ENCODE measurements at regions not wholly inside any gene's neighbourhood (a gene's known extent, or its start where the extent isn't known, plus 50 kb on each side); places are given as distances from the start of the nearest gene placed in this dataset.
"Not testable (repeated sequence)": the region's sequence is repeated elsewhere in the genome, so short reads cannot be mapped to it uniquely, and the experiment has no call there.

GRCh38 chr7:37549076-37549931, 100.6 kb upstream of the ELMO1 start:
- ATAC-seq (ENCODE audit: low read depth in 2 of 2) (no peak), DNase-seq (no peak)
- no peak overlapping the region for H3K27ac ChIP-seq (ENCODE audit: insufficient read depth, low read length, poor library complexity, severe bottlenecking)
- H3K9me3 ChIP-seq (ENCODE audit: control insufficient read depth in 2 of 2, low read length in 2 of 2): no peaks in the 10 kb centered on the region
- no peaks in the 10 kb centered on the region for H3K36me3 Mint-ChIP-seq
- H3K4me3 Mint-ChIP-seq: no peak overlapping the region
- H3K9me3 Mint-ChIP-seq: peaks cover 0 to 2% (median 0%) of the 10 kb centered on the region in 7 donors
- H3K4me1 ChIP-seq (ENCODE audit: control insufficient read depth, insufficient read depth, low read length, poor library complexity, severe bottlenecking): no peaks in the 10 kb centered on the region
- peaks cover 13% of the 10 kb centered on the region for H3K27me3 Mint-ChIP-seq
- H3K4me1 Mint-ChIP-seq: no peaks in the 10 kb centered on the region
- H3K27ac Mint-ChIP-seq: no peak overlapping the region
- H3K36me3 ChIP-seq (ENCODE audit: control insufficient read depth, insufficient read depth, low read length): no peaks in the 10 kb centered on the region
- no peak overlapping the region for H3K4me3 ChIP-seq (ENCODE audit: low read depth, low read length)
- no peaks in the 10 kb centered on the region for H3K27me3 ChIP-seq (ENCODE audit: control insufficient read depth, insufficient read depth, low read length)

- H3K4me3 ChIP-seq (ENCODE audit: low read depth, low read length): no peak overlapping the region
- peaks cover 13% of the 10 kb centered on the region for H3K27me3 Mint-ChIP-seq
- no peak overlapping the region for H3K27ac ChIP-seq (ENCODE audit: insufficient read depth, low read length, poor library complexity, severe bottlenecking)
- no peak for ATAC-seq (ENCODE audit: low read depth in 2 of 2)
- no peak for DNase-seq
- peaks cover 0 to 2% (median 0%) of the 10 kb centered on the region in 7 donors for H3K9me3 Mint-ChIP-seq
- H3K4me1 ChIP-seq (ENCODE audit: control insufficient read depth, insufficient read depth, low read length, poor library complexity, severe bottlenecking): no peaks in the 10 kb centered on the region
- H3K27me3 ChIP-seq (ENCODE audit: control insufficient read depth, insufficient read depth, low read length): no peaks in the 10 kb centered on the region
- H3K36me3 ChIP-seq (ENCODE audit: control insufficient read depth, insufficient read depth, low read length): no peaks in the 10 kb centered on the region
- H3K4me3 Mint-ChIP-seq: no peak overlapping the region
- no peaks in the 10 kb centered on the region for H3K36me3 Mint-ChIP-seq
- H3K4me1 Mint-ChIP-seq: no peaks in the 10 kb centered on the region
- H3K9me3 ChIP-seq (ENCODE audit: control insufficient read depth in 2 of 2, low read length in 2 of 2): no peaks in the 10 kb centered on the region
- H3K27ac Mint-ChIP-seq: no peak overlapping the region
Observed at GRCh38 chr7:37550426-37550825, 101.8 kb upstream of the ELMO1 start.

GRCh38 chr7:37550872-37551271, 102.2 kb upstream of the ELMO1 start:
- Histone ChIP-seq H3K9me3 (ENCODE audit: control insufficient read depth in 2 of 2, low read length in 2 of 2) (no peaks in the 10 kb centered on the region), H3K27ac (ENCODE audit: insufficient read depth, low read length, poor library complexity, severe bottlenecking) (no peak overlapping the region), H3K27me3 (ENCODE audit: control insufficient read depth, insufficient read depth, low read length) (no peaks in the 10 kb centered on the region), H3K4me1 (ENCODE audit: control insufficient read depth, insufficient read depth, low read length, poor library complexity, severe bottlenecking) (no peaks in the 10 kb centered on the region), H3K36me3 (ENCODE audit: control insufficient read depth, insufficient read depth, low read length) (no peaks in the 10 kb centered on the region), H3K4me3 (ENCODE audit: low read depth, low read length) (no peak overlapping the region)
- Mint-ChIP-seq H3K27me3 (peaks cover 13% of the 10 kb centered on the region), H3K27ac (no peak overlapping the region), H3K4me3 (no peak overlapping the region), H3K4me1 (no peaks in the 10 kb centered on the region), H3K9me3 (peaks cover 0 to 2% (median 0%) of the 10 kb centered on the region in 7 donors), H3K36me3 (no peaks in the 10 kb centered on the region)
- DNase-seq (no peak), ATAC-seq (ENCODE audit: low read depth in 2 of 2) (no peak)

GRCh38 chr7:37552030-37552429, 103.4 kb upstream of the ELMO1 start:
- Mint-ChIP-seq H3K36me3 (no peaks in the 10 kb centered on the region), H3K27me3 (peaks cover 20% of the 10 kb centered on the region), H3K4me1 (no peaks in the 10 kb centered on the region), H3K9me3 (peaks cover 0 to 2% (median 0%) of the 10 kb centered on the region in 7 donors), H3K27ac (no peak overlapping the region), H3K4me3 (no peak overlapping the region)
- no peaks in the 10 kb centered on the region for H3K4me1 ChIP-seq (ENCODE audit: control insufficient read depth, insufficient read depth, low read length, poor library complexity, severe bottlenecking)
- H3K36me3 ChIP-seq (ENCODE audit: control insufficient read depth, insufficient read depth, low read length): no peaks in the 10 kb centered on the region
- H3K27me3 ChIP-seq (ENCODE audit: control insufficient read depth, insufficient read depth, low read length): no peaks in the 10 kb centered on the region
- ATAC-seq (ENCODE audit: low read depth in 2 of 2) (no peak), DNase-seq (no peak)
- no peak overlapping the region for H3K4me3 ChIP-seq (ENCODE audit: low read depth, low read length)
- H3K27ac ChIP-seq (ENCODE audit: insufficient read depth, low read length, poor library complexity, severe bottlenecking): no peak overlapping the region
- H3K9me3 ChIP-seq (ENCODE audit: control insufficient read depth in 2 of 2, low read length in 2 of 2): no peaks in the 10 kb centered on the region

GRCh38 chr7:37552439-37552838, 103.8 kb upstream of the ELMO1 start:
- H3K36me3 ChIP-seq (ENCODE audit: control insufficient read depth, insufficient read depth, low read length); H3K27ac Mint-ChIP-seq; H3K36me3 Mint-ChIP-seq; H3K4me3 ChIP-seq (ENCODE audit: low read depth, low read length); H3K27ac ChIP-seq (ENCODE audit: insufficient read depth, low read length, poor library complexity, severe bottlenecking); H3K4me3 Mint-ChIP-seq; ATAC-seq (ENCODE audit: low read depth in 2 of 2); H3K4me1 Mint-ChIP-seq; H3K9me3 Mint-ChIP-seq; H3K9me3 ChIP-seq (ENCODE audit: control insufficient read depth in 2 of 2, low read length in 2 of 2); H3K27me3 ChIP-seq (ENCODE audit: control insufficient read depth, insufficient read depth, low read length); H3K4me1 ChIP-seq (ENCODE audit: control insufficient read depth, insufficient read depth, low read length, poor library complexity, severe bottlenecking); DNase-seq: not testable (repeated sequence)
- H3K27me3 Mint-ChIP-seq: peaks cover 20% of the 10 kb centered on the region

- Histone ChIP-seq H3K27ac (ENCODE audit: insufficient read depth, low read length, poor library complexity, severe bottlenecking) (no peak overlapping the region), H3K4me1 (ENCODE audit: control insufficient read depth, insufficient read depth, low read length, poor library complexity, severe bottlenecking) (no peaks in the 10 kb centered on the region), H3K27me3 (ENCODE audit: control insufficient read depth, insufficient read depth, low read length) (no peaks in the 10 kb centered on the region), H3K36me3 (ENCODE audit: control insufficient read depth, insufficient read depth, low read length) (no peaks in the 10 kb centered on the region), H3K4me3 (ENCODE audit: low read depth, low read length) (no peak overlapping the region), H3K9me3 (ENCODE audit: control insufficient read depth in 2 of 2, low read length in 2 of 2) (no peaks in the 10 kb centered on the region)
- ATAC-seq (ENCODE audit: low read depth in 2 of 2) (no peak), DNase-seq (no peak)
- H3K9me3 Mint-ChIP-seq: peaks cover 0 to 2% (median 0%) of the 10 kb centered on the region in 7 donors
- H3K4me3 Mint-ChIP-seq: no peak overlapping the region
- H3K27ac Mint-ChIP-seq: no peak overlapping the region
- peaks cover 11% of the 10 kb centered on the region for H3K27me3 Mint-ChIP-seq
- no peaks in the 10 kb centered on the region for H3K36me3 Mint-ChIP-seq
- H3K4me1 Mint-ChIP-seq: no peaks in the 10 kb centered on the region
Observed at GRCh38 chr7:37555528-37555927, 106.9 kb upstream of the ELMO1 start.

- Histone ChIP-seq H3K4me3 (ENCODE audit: low read depth, low read length) (no peak overlapping the region), H3K27ac (ENCODE audit: insufficient read depth, low read length, poor library complexity, severe bottlenecking) (no peak overlapping the region), H3K4me1 (ENCODE audit: control insufficient read depth, insufficient read depth, low read length, poor library complexity, severe bottlenecking) (no peaks in the 10 kb centered on the region), H3K36me3 (ENCODE audit: control insufficient read depth, insufficient read depth, low read length) (no peaks in the 10 kb centered on the region), H3K27me3 (ENCODE audit: control insufficient read depth, insufficient read depth, low read length) (no peaks in the 10 kb centered on the region), H3K9me3 (ENCODE audit: control insufficient read depth in 2 of 2, low read length in 2 of 2) (no peaks in the 10 kb centered on the region)
- H3K4me3 Mint-ChIP-seq: no peak overlapping the region
- DNase-seq (no peak), ATAC-seq (ENCODE audit: low read depth in 2 of 2) (no peak)
- no peak overlapping the region for H3K27ac Mint-ChIP-seq
- no peaks in the 10 kb centered on the region for H3K36me3 Mint-ChIP-seq
- H3K27me3 Mint-ChIP-seq: peaks cover 14% of the 10 kb centered on the region
- peaks cover 0 to 2% (median 0%) of the 10 kb centered on the region in 7 donors for H3K9me3 Mint-ChIP-seq
- no peaks in the 10 kb centered on the region for H3K4me1 Mint-ChIP-seq
Observed at GRCh38 chr7:37557571-37558209, 109.0 kb upstream of the ELMO1 start.
